Right atrium auricular region (tissue), 2 donors: ENCODE measurements at regions not wholly inside any gene's neighbourhood (a gene's known extent, or its start where the extent isn't known, plus 50 kb on each side); places are given as distances from the start of the nearest gene placed in this dataset.

Source experiments
- DNase-seq: peaks from one replicate; pipeline ENCODE4 v3.0.0-alpha.2; 2019; ENCODE audit warnings: low spot score
- H3K27ac ChIP-seq, 2 donors: fragments of 200-600 bp; sonication (generic); 1 replicate in 1 of 2; 2 replicates in 1 of 2; pipeline ENCODE4 v1.5.1; 2016 to 2019
- H3K27me3 ChIP-seq, 2 donors: fragments of 200-600 bp; sonication (generic); one replicate each; pipeline versions ENCODE4 v1.5.1 to v1.6.0; 2017 to 2019
- H3K36me3 ChIP-seq: fragments of 200-600 bp; sonication (generic); one replicate; pipeline ENCODE4 v1.5.1; 2016
- H3K4me1 ChIP-seq, 2 donors: fragments of 200-600 bp; sonication (generic); one replicate each; pipeline versions ENCODE4 v1.5.1 to v1.6.0; 2017 to 2019
- H3K4me3 ChIP-seq, 2 donors: fragments of 200-600 bp; sonication (generic); 1 replicate in 1 of 2; 2 replicates in 1 of 2; pipeline ENCODE4 v1.5.1; 2017 to 2019; ENCODE audit warnings: mild to moderate bottlenecking in 1 of 2, moderate library complexity in 1 of 2
- H3K9me3 ChIP-seq, 2 donors: fragments of 200-600 bp; sonication (generic); one replicate each; pipeline ENCODE4 v1.5.1; 2019
- TF ChIP-seq, protein P1 (sequence below), 2 donors: fragments of 200-600 bp; sonication (generic); IDR thresholded peaks; one replicate each; pipeline ENCODE4 v1.5.1; 2019; ENCODE audit warnings: antibody characterized with exemption in 2 of 2

DNA sequence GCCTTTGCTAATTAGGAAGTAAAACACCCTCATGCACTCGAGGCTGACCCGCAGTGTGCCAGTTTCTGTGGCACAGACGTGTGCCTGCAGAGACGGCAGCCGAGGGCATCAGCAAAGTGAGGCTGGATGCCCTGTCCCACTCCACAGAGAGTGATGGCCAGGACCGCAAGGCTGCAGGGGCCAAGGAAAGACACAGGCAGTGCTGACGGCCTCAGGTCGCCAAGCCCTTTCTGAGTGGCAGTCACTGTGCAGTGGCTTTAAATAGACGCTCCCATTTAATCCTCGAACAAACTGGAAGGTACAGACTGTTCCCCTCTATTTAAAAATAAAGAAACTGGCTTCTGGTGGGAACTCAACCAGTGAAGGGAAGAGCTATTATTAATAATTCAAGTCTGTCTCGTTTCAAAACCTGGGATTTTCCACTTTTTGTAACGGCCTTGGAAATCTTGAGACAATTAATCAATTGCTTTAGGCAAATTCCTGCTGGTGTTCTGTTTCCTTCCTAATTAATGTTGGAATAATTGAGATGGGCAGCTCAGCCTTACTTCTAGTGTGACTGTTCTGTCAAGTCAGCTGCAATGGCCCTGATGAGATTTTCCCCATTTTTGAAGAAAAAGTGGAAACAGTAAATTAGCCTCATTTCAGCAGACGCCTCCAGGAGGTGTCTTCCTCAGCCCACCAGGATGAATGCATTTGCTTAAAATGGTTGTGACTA lies 644.6 kb upstream of the RAB6C start:
- H3K27me3 ChIP-seq, result no peaks in the 10 kb centered on the region
- peaks cover 0 to 9% of the 10 kb centered on the region in 2 donors for H3K9me3 ChIP-seq
- H3K4me1 ChIP-seq, result no peaks in the 10 kb centered on the region
- DNase-seq, result no peak
- TF ChIP-seq, protein P1, sequence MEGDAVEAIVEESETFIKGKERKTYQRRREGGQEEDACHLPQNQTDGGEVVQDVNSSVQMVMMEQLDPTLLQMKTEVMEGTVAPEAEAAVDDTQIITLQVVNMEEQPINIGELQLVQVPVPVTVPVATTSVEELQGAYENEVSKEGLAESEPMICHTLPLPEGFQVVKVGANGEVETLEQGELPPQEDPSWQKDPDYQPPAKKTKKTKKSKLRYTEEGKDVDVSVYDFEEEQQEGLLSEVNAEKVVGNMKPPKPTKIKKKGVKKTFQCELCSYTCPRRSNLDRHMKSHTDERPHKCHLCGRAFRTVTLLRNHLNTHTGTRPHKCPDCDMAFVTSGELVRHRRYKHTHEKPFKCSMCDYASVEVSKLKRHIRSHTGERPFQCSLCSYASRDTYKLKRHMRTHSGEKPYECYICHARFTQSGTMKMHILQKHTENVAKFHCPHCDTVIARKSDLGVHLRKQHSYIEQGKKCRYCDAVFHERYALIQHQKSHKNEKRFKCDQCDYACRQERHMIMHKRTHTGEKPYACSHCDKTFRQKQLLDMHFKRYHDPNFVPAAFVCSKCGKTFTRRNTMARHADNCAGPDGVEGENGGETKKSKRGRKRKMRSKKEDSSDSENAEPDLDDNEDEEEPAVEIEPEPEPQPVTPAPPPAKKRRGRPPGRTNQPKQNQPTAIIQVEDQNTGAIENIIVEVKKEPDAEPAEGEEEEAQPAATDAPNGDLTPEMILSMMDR (IDR thresholded peaks at IDR 0.05), result no peak
- H3K36me3 ChIP-seq, result no peaks in the 10 kb centered on the region
- no peak overlapping the region for H3K27ac ChIP-seq
- no peak overlapping the region for H3K4me3 ChIP-seq

DNA sequence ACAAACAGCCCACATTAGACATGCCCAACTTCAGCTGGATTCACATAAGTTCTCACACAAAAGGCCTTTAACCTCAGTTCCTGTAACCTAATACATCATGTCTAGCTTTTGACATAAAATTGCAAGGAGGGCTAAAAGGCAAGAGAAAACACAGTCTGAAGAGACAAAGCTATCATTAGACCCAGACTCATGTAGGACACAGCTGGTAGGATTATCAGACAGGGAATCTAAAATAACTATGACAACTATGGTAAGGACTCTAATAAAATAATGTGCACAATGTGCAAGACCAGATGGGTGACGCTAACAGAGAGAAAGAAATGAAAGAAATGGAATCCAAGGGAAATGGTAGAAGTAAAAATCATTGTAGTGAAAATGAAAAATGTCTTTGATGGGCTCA lies 643.2 kb upstream of the RAB6C start:
- Histone ChIP-seq H3K27me3 (no peaks in the 10 kb centered on the region), H3K9me3 (peaks cover 0 to 9% of the 10 kb centered on the region in 2 donors), H3K36me3 (no peaks in the 10 kb centered on the region), H3K4me1 (no peaks in the 10 kb centered on the region), H3K27ac (no peak overlapping the region), H3K4me3 (no peak overlapping the region)
- no peak for DNase-seq
- TF ChIP-seq, protein P1 (IDR thresholded peaks at IDR 0.05), result no peak

DNA sequence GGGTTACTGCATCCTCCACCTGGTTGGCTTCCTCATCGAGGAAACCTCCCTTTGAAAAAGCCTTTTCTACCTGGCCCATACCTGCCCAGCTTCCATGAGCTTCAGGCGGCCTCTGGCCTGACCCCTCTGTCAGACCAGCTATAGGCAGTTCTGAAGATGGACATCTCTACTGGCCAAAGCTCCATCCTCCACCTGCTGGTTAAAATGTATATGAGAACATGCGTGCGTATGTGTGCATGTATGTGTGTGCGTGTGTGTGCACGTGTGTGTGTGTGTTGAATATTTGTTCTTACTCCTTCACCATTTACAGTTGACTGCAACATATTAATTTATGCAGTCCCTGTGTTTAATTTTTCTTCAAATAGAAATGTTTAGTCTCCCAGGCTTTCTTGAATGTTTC lies 642.4 kb upstream of the RAB6C start:
- Histone ChIP-seq H3K4me1 (no peaks in the 10 kb centered on the region), H3K27me3 (no peaks in the 10 kb centered on the region)
- TF ChIP-seq, protein P1 (IDR thresholded peaks at IDR 0.05), result no peak

DNA sequence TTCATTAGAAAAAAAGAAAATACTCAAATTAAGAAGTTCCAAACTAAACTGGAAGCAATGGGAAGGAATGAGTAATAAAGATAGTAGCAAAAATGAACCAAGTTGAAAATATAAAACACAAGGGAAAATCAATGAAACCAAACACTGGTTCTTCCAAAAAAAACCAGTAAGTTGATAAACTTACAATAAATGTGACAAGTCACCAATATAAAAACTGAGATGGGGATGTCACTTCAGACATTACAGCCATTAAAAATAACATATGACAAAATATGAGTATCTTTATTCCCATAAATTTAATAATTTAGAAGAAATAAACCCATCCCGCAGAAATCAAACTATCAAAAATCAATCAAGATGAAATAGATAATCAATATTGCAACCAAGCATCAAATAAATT lies 633.9 kb upstream of the RAB6C start:
- Histone ChIP-seq H3K27ac (no peak overlapping the region), H3K27me3 (no peaks in the 10 kb centered on the region), H3K36me3 (no peaks in the 10 kb centered on the region), H3K9me3 (no peaks in the 10 kb centered on the region), H3K4me1 (no peaks in the 10 kb centered on the region), H3K4me3 (no peak overlapping the region)
- no peak for DNase-seq
- TF ChIP-seq, protein P1 (IDR thresholded peaks at IDR 0.05), result no peak

More for the DNA sequence above, 642.4 kb upstream of the RAB6C start:
- Histone ChIP-seq H3K36me3 (no peaks in the 10 kb centered on the region), H3K27ac (no peak overlapping the region), H3K4me3 (no peak overlapping the region), H3K9me3 (peaks cover 0 to 9% of the 10 kb centered on the region in 2 donors)
- DNase-seq, result no peak

DNA sequence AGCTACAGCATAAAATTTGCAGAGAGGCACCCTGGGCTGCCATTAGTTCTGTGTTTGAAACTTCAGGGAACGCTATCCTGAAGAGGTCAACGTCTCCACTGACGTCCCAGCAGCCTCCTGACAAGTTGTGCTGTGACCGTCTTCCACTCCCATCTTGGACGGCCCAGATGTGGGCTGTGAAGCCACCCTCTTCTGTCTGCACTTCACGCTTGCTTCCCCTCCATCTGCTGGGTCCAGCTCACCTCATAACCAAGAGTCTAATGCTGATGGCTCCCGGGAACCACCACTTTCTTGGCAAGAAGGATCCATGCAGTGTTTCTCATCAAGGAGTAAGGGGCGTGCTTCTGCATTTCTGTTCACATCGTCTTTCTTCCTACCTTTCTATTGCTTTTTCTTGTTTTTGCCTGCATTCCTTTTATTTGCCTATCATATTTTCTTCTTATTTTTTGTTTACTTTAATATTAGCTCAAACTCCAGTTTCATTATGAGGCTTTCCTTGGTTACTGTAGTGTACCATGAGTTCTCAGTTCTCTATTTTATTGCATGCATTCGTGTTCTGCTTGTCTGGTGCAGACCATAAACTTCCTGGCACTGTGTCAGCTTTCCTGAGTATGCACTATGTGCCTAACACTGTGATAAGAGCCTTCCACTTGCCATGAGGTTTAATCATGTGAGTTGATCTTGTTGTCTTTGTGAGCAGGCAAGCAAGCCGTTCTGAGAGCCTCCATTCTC lies 631.8 kb upstream of the RAB6C start:
- TF ChIP-seq, protein P1 (IDR thresholded peaks at IDR 0.05), result no peak
- Histone ChIP-seq H3K36me3 (no peaks in the 10 kb centered on the region), H3K4me3 (no peak overlapping the region), H3K27me3 (no peaks in the 10 kb centered on the region), H3K27ac (no peak overlapping the region), H3K4me1 (no peaks in the 10 kb centered on the region), H3K9me3 (no peaks in the 10 kb centered on the region)
- no peak for DNase-seq
